8988T (cell line): ENCODE measurements at regions not wholly inside any gene's neighbourhood (a gene's known extent, or its start where the extent isn't known, plus 50 kb on each side); places are given as distances from the start of the nearest gene placed in this dataset.
"Not testable (repeated sequence)": the region's sequence is repeated elsewhere in the genome, so short reads cannot be mapped to it uniquely, and the experiment has no call there.

Source experiments
- DNase-seq: peaks from one replicate; pipeline ENCODE4 v3.0.0; 2011

GRCh38 chr6:102808944-102809505, 1415.5 kb downstream of the GRIK2 start:
- DNase-seq: not testable (repeated sequence)

DNA sequence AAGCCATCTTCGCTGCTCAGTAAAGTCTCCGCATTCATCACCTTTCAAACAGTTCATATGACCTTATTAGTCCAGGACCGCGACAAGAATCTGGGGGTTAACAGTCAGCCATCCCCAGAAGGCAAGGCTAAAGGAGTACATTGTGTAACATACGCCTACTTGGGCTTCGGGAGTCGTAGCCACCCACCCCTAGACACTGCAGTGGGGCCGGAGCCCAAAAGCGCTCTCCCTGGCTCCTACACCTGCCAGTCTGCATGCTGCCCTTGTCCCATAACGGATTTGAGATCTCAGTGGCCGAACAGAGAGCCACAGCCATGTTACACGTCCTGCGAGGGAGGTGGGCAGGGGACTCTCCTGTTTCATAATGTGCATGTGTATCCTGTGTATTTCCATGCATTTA, 1405.5 kb downstream of the GRIK2 start:
- DNase-seq: no peak

GRCh38 chr6:102798636-102799035, 1405.1 kb downstream of the GRIK2 start:
- DNase-seq: no peak

DNA sequence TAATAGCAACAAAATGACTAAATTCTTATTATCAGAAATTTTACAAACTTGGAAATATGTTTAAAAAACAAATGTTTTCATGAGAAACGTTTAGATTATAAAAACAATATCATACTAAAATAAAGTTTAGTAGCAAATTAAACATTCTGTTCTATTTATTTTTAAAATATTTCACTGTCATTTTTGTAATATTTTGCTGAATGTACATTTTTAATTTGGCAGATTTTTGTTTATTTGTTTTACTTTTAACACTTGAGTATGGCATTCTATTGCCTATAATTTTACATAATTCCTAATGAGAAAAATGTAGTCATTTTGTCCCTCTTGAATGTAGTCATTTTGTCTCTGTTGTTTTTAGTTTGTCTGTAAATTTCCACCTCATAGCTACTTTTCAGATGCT, 1400.2 kb downstream of the GRIK2 start:
- no peak for DNase-seq

DNA sequence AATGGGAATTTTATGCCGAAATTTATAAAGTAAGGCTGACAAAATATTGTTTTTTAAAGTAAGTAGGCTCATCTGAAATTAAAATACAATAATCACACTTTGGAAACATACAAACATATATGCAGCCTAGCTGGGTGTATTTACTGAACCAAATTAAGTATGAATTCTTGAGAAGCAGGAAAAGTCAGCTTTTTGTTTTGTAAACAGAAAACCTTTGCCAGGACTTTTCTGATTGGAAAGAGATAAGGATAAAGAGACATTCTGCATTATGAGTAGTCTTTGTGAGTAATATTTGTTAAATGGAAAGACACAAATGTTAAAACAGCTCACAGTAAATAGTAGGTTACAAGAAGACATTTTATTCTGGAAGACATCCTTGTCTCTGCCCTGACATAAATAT, 1380.8 kb downstream of the GRIK2 start:
- no peak for DNase-seq

DNA sequence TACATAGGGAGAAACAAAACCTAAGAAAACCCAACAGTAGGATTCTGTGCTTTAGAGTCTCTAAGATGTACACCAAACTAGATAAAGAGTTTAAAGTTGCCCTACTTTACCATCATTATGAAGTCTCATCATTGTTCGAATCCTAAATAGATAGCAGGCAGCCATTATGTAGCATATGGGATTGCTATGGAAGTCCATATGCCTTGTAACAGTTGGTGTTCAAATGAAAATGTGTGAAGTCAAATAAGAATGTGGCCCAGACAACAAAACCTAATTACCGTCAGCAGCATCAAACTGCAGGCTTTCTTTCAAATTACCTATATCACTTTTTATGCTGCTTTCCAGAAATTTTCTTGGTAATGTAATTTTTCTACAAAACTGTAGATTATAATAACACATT, 1380.1 kb downstream of the GRIK2 start:
- no peak for DNase-seq

- no peak for DNase-seq
These were observed 1373.5 kb downstream of the GRIK2 start for GRCh38 chr6:102766963-102767362.

DNA sequence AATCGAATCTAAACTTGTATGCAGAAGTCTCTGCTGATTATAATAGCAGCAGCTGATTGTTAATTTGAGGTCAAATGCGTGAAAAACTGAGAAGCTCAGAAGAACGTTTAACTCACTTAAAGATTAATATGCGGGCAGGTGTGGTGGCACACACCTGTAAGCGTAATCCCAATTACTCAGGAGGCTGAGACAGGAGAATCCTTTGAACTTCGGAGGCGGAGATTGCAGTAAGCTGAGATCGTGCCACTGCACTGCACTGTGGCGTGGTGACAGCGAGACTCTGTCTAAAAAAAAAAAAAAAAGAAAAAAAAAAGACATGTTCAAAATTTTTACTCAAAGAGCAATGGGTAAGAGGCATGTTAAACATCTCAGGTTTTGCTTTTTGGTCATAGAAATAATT, 1370.8 kb downstream of the GRIK2 start:
- no peak for DNase-seq

- no peak for DNase-seq
These were observed 1370.4 kb downstream of the GRIK2 start for GRCh38 chr6:102763891-102764290.

DNA sequence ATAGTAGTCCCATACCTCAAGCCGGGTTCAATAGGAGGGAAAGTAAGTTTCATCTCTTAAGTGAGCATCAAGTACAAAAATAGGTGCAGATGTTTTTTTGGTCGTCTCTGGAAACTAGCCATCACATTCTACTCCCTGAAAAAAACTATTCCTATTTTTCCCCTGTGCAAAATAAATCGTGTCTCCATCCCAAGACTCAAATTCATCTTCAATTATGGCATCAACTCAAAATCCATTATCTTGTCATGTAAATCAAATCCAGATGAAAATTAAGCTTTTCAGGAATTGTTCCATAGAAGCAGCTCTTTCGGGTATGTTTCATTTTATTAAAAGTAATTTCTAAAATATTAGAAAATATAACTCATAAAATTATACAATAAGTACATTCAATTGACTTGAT, 1368.4 kb downstream of the GRIK2 start:
- no peak for DNase-seq

DNA sequence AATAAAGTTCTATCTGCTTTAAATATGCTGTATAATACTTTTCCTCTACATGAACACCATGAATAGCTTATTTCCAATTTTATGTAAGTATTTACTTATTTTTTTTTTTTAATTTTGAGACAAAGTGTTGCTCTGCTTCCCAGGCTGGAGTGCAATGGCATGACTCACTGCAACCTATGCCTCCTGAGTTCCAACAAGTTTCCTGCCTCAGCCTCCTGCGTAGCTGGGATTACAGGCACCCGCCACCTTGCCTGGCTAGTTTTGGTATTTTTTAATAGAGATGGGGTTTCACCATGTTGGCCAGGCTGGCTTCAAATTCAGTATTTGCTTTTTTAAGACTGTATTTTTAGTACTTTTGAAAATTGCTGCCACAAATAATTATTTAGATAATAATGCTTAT, 1365.9 kb downstream of the GRIK2 start:
- DNase-seq: no peak

DNA sequence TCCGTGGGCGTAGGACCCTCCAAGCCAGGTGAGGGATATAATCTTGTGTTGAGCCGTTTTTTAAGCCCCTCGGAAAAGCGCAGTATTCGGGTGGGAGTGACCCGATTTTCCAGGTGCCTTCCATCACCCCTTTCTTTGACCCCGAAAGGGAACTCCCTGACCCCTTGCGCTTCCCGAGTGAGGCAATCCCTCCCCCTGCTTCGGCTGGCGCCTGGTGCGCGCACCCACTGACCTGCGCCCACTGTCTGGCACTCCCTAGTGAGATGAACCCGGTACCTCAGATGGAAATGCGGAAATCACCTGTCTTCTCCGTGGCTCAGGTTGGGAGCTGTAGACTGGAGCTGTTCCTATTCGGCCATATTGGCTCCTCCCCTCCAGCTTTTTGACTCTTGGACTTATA, 1365.0 kb downstream of the GRIK2 start:
- not testable (repeated sequence) for DNase-seq

GRCh38 chr6:102749210-102749971, 1355.9 kb downstream of the GRIK2 start:
- no peak for DNase-seq

DNA sequence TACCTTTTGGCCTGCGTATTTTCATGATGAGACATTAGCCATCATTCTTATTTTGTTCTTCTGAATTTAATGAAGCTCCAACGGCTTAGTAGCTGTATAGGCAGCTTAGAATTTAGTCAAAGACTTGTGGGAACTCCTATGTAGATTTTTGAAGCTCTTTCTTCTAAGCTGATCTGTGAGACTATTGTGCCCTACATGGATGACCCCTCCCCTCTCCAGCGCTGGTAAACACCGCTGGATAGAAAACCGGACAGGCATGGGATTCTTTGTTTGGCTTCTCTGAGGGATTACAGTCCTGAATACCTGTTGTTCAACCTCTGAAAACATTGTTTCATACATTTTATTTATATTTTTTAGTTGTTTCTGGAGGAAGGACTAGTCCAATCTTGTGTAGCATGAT, 1353.4 kb downstream of the GRIK2 start:
- no peak for DNase-seq

GRCh38 chr6:102742754-102743356, 1349.3 kb downstream of the GRIK2 start:
- DNase-seq: no peak

DNA sequence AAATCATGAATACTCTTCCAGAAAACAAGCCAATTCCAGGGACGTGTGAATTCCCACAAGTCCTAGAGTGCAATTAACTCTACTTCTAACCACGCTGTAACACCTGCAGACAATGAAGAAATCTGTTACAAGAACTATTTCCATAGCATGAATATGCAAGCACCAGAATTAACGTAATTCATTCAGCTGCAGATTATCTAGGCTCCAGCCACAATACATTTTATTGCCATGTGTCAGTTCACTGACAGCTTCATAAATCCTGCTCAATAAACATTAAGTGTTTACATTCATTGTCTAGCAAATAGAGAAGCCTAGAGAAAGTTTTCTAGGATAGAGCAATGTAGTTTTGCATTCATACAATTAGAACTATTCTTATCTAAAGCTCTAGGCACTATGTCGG, 1348.5 kb downstream of the GRIK2 start:
- no peak for DNase-seq

DNA sequence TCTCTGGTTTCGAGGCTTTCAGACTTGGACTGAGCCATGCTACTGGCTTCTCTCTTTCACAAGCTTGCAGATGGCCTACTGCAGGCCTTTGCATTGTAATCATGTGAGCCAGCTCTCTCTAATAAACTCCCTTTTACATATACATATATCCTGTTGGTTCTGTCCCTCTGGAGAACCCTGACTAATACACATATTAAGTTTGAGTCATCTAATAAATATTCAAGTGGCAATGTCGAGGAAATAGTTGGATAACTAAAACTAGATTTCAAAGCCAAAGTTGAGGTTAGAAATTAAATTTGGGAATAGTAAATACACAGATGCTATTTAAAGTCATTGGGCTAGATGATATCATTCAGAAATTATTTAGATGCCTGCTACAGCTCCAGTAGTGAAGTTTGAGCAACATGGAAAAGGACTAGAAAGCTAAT, 1343.4 kb downstream of the GRIK2 start:
- no peak for DNase-seq

DNA sequence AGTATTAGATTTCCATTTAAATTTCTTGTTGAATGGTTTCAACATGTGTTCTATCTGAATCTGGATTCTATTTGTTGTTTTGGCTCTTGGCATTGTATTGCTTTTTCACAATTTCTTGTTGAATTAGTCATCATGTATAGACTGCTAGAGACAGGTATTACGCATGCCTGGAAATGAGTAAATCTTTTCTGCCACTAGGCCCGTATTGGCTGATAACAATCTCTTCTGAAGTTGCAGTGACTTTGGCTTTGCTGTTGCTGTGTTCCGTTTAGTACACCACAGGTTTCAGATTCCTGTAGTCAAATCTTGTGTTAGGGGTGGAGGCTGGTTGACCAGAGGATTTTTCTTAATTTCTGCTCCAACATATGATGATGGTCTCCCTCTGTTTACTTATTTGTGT, 1339.4 kb downstream of the GRIK2 start:
- no peak for DNase-seq

DNA sequence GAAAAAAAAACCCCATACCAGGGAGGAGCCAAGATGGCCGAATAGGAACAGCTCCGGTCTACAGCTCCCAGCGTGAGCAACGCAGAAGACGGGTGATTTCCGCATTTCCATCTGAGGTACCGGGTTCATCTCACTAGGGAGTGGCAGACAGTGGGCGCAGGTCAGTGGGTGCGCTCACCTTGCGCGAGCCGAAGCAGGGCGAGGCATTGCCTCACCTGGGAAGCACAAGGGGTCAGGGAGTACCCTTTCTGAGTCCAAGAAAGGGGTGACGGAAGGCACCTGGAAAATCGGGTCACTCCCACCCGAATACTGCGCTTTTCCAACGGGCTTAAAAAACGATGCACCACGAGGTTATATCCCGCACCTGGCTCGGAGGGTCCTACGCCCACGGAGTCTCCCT, 1328.6 kb downstream of the GRIK2 start:
- not testable (repeated sequence) for DNase-seq

GRCh38 chr6:102717737-102718456, 1324.4 kb downstream of the GRIK2 start:
- no peak for DNase-seq

DNA sequence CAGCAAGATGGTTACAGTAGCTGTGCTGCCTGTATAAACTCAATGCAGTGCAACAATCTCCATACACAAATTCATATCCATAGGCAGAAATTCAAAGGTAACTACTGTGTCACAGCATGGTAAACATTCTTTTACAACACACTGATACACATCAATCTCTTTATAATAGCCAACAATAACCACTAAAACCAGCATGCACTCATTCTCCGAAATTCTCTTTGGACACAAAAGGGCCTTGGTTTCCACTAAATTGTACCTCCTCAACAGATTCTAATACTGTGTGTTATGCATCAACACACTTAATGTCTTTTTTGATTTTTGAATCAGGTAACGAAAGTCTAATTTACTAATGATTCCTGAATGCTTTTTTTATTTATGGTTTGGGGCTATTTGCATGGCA, 1323.7 kb downstream of the GRIK2 start:
- no peak for DNase-seq

- DNase-seq: no peak
These were observed 1307.5 kb downstream of the GRIK2 start for GRCh38 chr6:102701019-102701418.

- DNase-seq: no peak
These were observed 1293.0 kb downstream of the GRIK2 start for GRCh38 chr6:102686461-102686860.

- no peak for DNase-seq
These were observed 1286.9 kb downstream of the GRIK2 start for GRCh38 chr6:102680413-102680812.
